HG03280 (cell line): ENCODE measurements at regions not wholly inside any gene's neighbourhood (a gene's known extent, or its start where the extent isn't known, plus 50 kb on each side); places are given as distances from the start of the nearest gene placed in this dataset.
"Not testable (repeated sequence)": the region's sequence is repeated elsewhere in the genome, so short reads cannot be mapped to it uniquely, and the experiment has no call there.

Experiments
- ATAC-seq: cut with Tn5 transposase; IDR thresholded peaks from one replicate; pipeline ENCODE4 v1.9.1; 2021; ENCODE audit warnings: mild to moderate bottlenecking, moderate library complexity; ENCODE audit not compliant: unreplicated experiment

DNA sequence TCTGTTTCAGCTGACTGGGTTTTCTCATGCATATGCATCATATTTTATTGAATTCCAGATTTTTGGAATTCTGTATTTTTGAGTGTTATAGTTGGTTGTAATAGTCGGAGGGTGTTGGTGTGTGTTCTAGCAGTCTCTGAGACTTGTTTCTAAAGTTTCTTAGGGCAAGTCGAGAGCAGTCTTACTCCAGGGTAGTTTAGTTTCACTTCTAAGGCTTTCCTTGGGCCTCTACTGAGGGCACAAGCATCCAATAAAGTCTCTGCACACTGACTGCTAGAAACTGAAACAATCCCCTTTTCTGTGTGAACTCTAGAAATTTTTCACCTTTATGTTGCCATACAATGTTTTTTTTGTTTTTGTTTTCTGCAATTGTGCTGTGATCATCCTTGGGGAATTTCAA, 663.7 kb upstream of the LRATD1 start:
- no peak for ATAC-seq

- no peak for ATAC-seq
Measured at GRCh38 chr2:13986119-13986720, 646.3 kb upstream of the LRATD1 start.

- ATAC-seq = no peak
Measured at GRCh38 chr2:13996527-13996926, 636.0 kb upstream of the LRATD1 start.

GRCh38 chr2:14011190-14011589, 621.3 kb upstream of the LRATD1 start:
- ATAC-seq = no peak

GRCh38 chr2:14015113-14015630, 617.3 kb upstream of the LRATD1 start:
- ATAC-seq = no peak

DNA sequence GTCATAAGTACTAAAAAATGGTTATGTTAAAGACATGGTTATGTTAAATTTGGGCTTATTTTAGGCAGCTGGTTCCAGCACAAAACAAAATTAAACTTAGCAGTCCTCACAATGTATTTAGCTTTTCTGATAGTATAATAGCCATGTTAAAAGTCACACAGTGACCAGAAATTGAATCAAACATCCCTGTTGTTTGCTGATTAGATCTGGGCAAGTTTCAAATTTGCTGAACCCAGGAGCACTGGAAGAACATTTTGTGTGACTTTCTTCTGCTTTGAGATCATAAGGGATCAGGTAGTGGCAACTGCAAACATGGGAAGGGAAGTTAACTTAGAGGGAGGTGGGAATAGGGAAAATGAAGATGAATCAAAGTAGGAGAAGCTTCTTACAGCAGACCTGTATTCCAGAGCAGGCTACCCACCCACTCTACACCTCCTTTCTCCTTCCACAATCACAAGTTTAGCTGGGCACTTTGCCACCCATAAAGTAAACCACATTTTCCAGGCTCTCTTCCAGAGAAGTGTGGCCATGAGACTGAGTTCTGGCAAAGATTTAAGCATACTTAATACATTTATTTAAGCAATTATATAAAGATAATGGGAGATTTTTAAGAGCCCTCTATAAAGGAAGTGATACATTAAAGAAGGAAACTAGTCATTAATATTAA, 616.1 kb upstream of the LRATD1 start:
- no peak for ATAC-seq

- ATAC-seq = no peak
Measured at GRCh38 chr2:14018620-14019019, 613.9 kb upstream of the LRATD1 start.

- ATAC-seq = no peak
Measured at GRCh38 chr2:14023558-14023957, 609.0 kb upstream of the LRATD1 start.

DNA sequence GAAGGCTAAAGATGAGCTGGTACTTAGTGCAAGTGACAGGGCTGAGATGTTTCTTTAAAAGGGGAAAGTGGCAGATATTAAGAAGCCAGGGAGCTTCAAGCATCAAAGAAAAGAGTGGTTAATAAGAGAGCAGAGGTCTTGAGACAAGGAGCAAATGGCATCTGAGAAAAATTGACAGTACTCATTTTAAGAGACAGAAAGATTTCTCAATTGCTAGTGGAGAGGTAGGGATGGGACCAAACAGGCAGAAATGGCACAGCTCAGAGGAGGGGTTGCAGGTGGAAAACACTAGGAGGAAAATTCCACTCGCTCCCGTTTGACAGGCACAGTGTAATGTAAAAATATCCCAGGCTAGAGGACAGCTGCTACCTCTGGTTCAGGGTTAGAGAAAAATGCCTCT, 593.4 kb upstream of the LRATD1 start:
- ATAC-seq = no peak

- ATAC-seq = no peak
Measured at GRCh38 chr2:14047491-14047890, 585.0 kb upstream of the LRATD1 start.

DNA sequence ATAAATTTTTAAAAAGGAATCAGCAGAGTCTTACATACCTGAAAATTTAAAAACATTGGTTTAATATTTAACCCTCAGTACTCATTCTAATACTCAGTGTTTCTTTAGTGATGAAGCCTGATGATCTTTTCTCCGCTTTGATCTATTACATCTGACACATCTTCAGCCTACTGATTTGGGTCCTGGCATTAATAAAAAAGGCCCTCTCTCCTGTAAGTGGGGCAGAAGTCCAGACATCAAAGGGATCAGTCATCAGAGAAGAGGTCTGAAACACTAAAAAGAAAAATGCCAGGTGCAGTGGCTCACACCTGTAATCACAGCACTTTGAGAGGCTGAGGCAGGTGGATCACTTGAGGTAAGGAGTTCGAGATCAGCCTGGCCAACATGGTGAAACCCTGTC, 581.1 kb upstream of the LRATD1 start:
- ATAC-seq = no peak

DNA sequence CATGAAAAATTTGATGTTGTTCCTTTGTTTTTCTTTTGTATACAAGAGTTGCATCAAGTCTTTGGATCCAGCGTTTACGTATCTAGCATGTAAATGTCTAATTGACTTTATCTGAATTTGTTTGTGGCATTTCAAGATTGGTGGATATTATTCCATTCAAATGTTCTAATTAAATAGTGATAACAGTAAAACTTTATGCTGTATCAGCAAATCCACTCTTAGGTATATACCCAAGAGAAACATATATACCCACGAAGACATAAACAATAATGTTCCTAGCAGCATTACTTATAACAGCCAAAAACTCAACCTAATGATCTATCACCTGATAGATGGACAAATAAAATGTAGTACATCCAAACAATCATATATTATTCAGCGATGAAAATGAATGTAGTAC, 579.4 kb upstream of the LRATD1 start:
- ATAC-seq = no peak

- ATAC-seq = no peak
Measured at GRCh38 chr2:14064346-14064745, 568.2 kb upstream of the LRATD1 start.

GRCh38 chr2:14072338-14072737, 560.2 kb upstream of the LRATD1 start:
- no peak for ATAC-seq

GRCh38 chr2:14074691-14075090, 557.8 kb upstream of the LRATD1 start:
- ATAC-seq = no peak

GRCh38 chr2:14079576-14079975, 552.9 kb upstream of the LRATD1 start:
- ATAC-seq = no peak

DNA sequence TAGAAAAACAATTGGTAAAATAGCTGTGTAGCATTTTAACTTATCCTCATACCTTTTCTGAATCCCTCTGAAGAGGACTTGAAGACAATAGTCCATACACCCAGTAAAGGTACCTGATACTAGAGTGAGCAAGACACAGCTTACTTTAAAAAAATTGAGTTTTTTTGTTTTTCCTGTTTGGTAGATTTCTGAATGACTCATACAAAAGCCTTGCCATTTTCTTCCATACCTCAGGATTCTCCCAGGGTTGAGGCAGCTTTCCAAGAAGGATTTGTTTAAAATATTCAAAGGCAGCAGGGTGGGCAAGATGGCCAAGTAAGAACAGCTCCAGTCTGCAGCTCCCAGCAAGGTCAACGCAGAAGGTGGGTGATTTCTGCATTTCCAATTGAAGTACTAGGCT, 551.0 kb upstream of the LRATD1 start:
- no peak for ATAC-seq

- no peak for ATAC-seq
Measured at GRCh38 chr2:14082640-14083039, 549.9 kb upstream of the LRATD1 start.

GRCh38 chr2:14094592-14094991, 537.9 kb upstream of the LRATD1 start:
- no peak for ATAC-seq

GRCh38 chr2:14099101-14099500, 533.4 kb upstream of the LRATD1 start:
- ATAC-seq = not testable (repeated sequence)

- ATAC-seq = no peak
Measured at GRCh38 chr2:14114275-14114674, 518.2 kb upstream of the LRATD1 start.

DNA sequence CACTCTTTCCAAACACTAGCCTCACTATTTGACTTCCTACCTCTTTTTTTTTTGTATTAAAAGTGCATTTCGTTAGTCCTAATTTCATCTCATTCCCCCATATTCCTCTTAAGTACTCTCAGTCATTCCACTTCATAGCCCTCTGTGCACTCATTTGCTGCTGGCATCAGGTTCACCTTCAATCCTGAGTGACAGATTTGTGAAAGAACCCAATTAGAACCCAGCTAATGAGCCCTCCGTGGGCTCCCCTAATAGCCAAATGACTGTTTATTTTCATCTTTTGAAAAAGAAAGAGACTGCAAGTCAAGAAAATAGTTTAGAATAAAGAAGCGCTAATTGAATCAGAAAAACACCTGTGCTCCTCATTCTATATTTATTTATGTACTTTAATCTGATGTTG, 512.1 kb upstream of the LRATD1 start:
- no peak for ATAC-seq
